Keratinocyte (primary cell): ENCODE measurements at regions not wholly inside any gene's neighbourhood (a gene's known extent, or its start where the extent isn't known, plus 50 kb on each side); places are given as distances from the start of the nearest gene placed in this dataset.

Source experiments
- DNase-seq: peaks from one replicate; pipeline ENCODE4 v3.0.0-alpha.2; 2011; ENCODE audit warnings: low read depth, missing footprints, low spot score
- FAIRE-seq: peaks from 2 replicates; lab custom pipeline; 2011; peaks lifted over from hg19 to GRCh38; lab: Jason Lieb, UNC
- H2AFZ ChIP-seq: 2 replicates; pipeline ENCODE4 v1.6.0; 2012; ENCODE audit warnings: low read length, control low read depth, inconsistent platforms; ENCODE audit not compliant: control insufficient read depth
- H3K27ac ChIP-seq: 2 replicates; pipeline ENCODE4 v1.5.1; 2011; ENCODE audit warnings: low read length; ENCODE audit not compliant: control insufficient read depth, insufficient read depth
- H3K27me3 ChIP-seq: 3 replicates; pipeline ENCODE4 v1.6.0; 2011; ENCODE audit warnings: low read length; ENCODE audit not compliant: control insufficient read depth, insufficient read depth; ENCODE audit errors: extremely low read depth
- H3K36me3 ChIP-seq, 2 experiments: 2 replicates in 1 of 2; 3 replicates in 1 of 2; pipeline ENCODE4 v1.5.1; 2011; ENCODE audit warnings: low read length in 2 of 2, mild to moderate bottlenecking in 1 of 2; ENCODE audit not compliant: control insufficient read depth in 2 of 2, insufficient read depth in 2 of 2; ENCODE audit errors: extremely low read depth in 1 of 2
- H3K4me1 ChIP-seq: 3 replicates; pipeline ENCODE4 v1.5.1; 2011; ENCODE audit warnings: low read length; ENCODE audit not compliant: control insufficient read depth, insufficient read depth; ENCODE audit errors: extremely low read depth
- H3K4me2 ChIP-seq: 3 replicates; pipeline ENCODE4 v1.6.0; 2011; ENCODE audit warnings: low read depth, low read length; ENCODE audit not compliant: control insufficient read depth, insufficient read depth; ENCODE audit errors: extremely low read depth
- H3K4me3 ChIP-seq, 3 experiments: fragments of 200-600 bp in 1 of 3; sonication (generic) in 1 of 3; 2 replicates in 2 of 3; 3 replicates in 1 of 3; pipeline ENCODE4 v1.5.1; 2011 to 2016; ENCODE audit warnings: low read length in 3 of 3, mild to moderate bottlenecking in 3 of 3, control low read depth in 2 of 3, inconsistent platforms in 1 of 3, low read depth in 1 of 3, mixed read lengths in 1 of 3, mixed run types in 1 of 3, moderate library complexity in 1 of 3; ENCODE audit not compliant: control insufficient read depth in 2 of 3, insufficient read depth in 2 of 3; ENCODE audit errors: extremely low read depth in 1 of 3
- H3K79me2 ChIP-seq: 2 replicates; pipeline ENCODE4 v1.6.0; 2012; ENCODE audit warnings: low read length; ENCODE audit not compliant: control insufficient read depth, insufficient read depth
- H3K9ac ChIP-seq: 3 replicates; pipeline ENCODE4 v1.6.0; 2011; ENCODE audit warnings: low read length; ENCODE audit not compliant: control insufficient read depth, insufficient read depth; ENCODE audit errors: extremely low read depth
- H3K9me1 ChIP-seq: 3 replicates; pipeline ENCODE4 v1.6.0; 2011; ENCODE audit warnings: low read length; ENCODE audit not compliant: control insufficient read depth, insufficient read depth; ENCODE audit errors: extremely low read depth
- H3K9me3 ChIP-seq: 2 replicates; pipeline ENCODE4 v1.5.1; 2012; ENCODE audit warnings: low read depth, low read length; ENCODE audit not compliant: control insufficient read depth
- H4K20me1 ChIP-seq: 3 replicates; pipeline ENCODE4 v1.6.0; 2011; ENCODE audit warnings: low read length; ENCODE audit not compliant: control insufficient read depth, insufficient read depth; ENCODE audit errors: extremely low read depth
- CTCF ChIP-seq, 3 experiments: IDR thresholded peaks in 1 of 3; conservative IDR thresholded peaks in 1 of 3; optimal IDR thresholded peaks in 1 of 3; 2 replicates in 2 of 3; 3 replicates in 1 of 3; pipeline versions ENCODE3 to v1.5.1; 2011; ENCODE audit warnings: low read length in 3 of 3, mild to moderate bottlenecking in 3 of 3, moderate library complexity in 2 of 3, control low read depth in 1 of 3, inconsistent platforms in 1 of 3; ENCODE audit not compliant: insufficient read depth in 2 of 3; ENCODE audit errors: extremely low read depth in 1 of 3
- EZH2 ChIP-seq: IDR thresholded peaks from one replicate; pipeline ENCODE4 v1.6.1; 2012; ENCODE audit warnings: inconsistent platforms, mild to moderate bottlenecking, low read length, moderate library complexity
- dilution Hi-C: fragments of 300-500 bp; cut with MboI; formaldehyde crosslinking; loops from one replicate; pipeline ENCODE4 v1.7.0; 2020; ENCODE audit warnings: low sequenced_read_pairs; ENCODE audit not compliant: extremely low pct_ligation_motif_present

- H3K4me3 ChIP-seq = no peak overlapping the region
- no peak overlapping the region for H3K9ac ChIP-seq
- H3K79me2 ChIP-seq = no peaks in the 10 kb centered on the region
- no peaks in the 10 kb centered on the region for H3K27me3 ChIP-seq
- TF ChIP-seq CTCF (optimal IDR thresholded peaks at IDR 0.05 in 1 of 3, IDR thresholded peaks at IDR 0.05 in 1 of 3, conservative IDR thresholded peaks at IDR 0.05 in 1 of 3; ENCODE audit: extremely low read depth in 1 of 3, insufficient read depth in 2 of 3, low read length in 3 of 3) = no peak
- TF ChIP-seq EZH2 = no peak
- no peaks in the 10 kb centered on the region for H4K20me1 ChIP-seq
- no peaks in the 10 kb centered on the region for H3K4me1 ChIP-seq
- FAIRE-seq (no peak), DNase-seq (no peak)
- no peaks in the 10 kb centered on the region for H3K9me3 ChIP-seq
- dilution Hi-C loops = no loop called here
- no peak overlapping the region for H3K27ac ChIP-seq
- no peak overlapping the region for H2AFZ ChIP-seq
- no peak overlapping the region for H3K4me2 ChIP-seq
- H3K36me3 ChIP-seq = no peaks in the 10 kb centered on the region
- H3K9me1 ChIP-seq = no peaks in the 10 kb centered on the region
These were observed 104.9 kb downstream of the PTGS2 start for GRCh38 chr1:186575348-186575747.

- no peak for FAIRE-seq
- H3K9me3 ChIP-seq = no peaks in the 10 kb centered on the region
- H3K4me2 ChIP-seq = no peak overlapping the region
- no peaks in the 10 kb centered on the region for H3K4me1 ChIP-seq
- no peak overlapping the region for H2AFZ ChIP-seq
- no peaks in the 10 kb centered on the region for H3K27me3 ChIP-seq
- H3K27ac ChIP-seq = no peak overlapping the region
- H3K79me2 ChIP-seq = no peaks in the 10 kb centered on the region
- H3K36me3 ChIP-seq = no peaks in the 10 kb centered on the region
- no peak for TF ChIP-seq EZH2
- TF ChIP-seq CTCF (optimal IDR thresholded peaks at IDR 0.05 in 1 of 3, IDR thresholded peaks at IDR 0.05 in 1 of 3, conservative IDR thresholded peaks at IDR 0.05 in 1 of 3; ENCODE audit: extremely low read depth in 1 of 3, insufficient read depth in 2 of 3, low read length in 3 of 3) = no peak
- H4K20me1 ChIP-seq = no peaks in the 10 kb centered on the region
- DNase-seq = no peak
- H3K9ac ChIP-seq = no peak overlapping the region
- dilution Hi-C loops = no loop called here
- H3K9me1 ChIP-seq = no peaks in the 10 kb centered on the region
- no peak overlapping the region for H3K4me3 ChIP-seq
These were observed 105.3 kb downstream of the PTGS2 start for GRCh38 chr1:186574926-186575325.
